AG08395 (cell line): ENCODE measurements at regions not wholly inside any gene's neighbourhood (a gene's known extent, or its start where the extent isn't known, plus 50 kb on each side); places are given as distances from the start of the nearest gene placed in this dataset.
A peak's percentile ranks its signal among the peaks of the same experiment; 100 is the strongest.
"Not testable (repeated sequence)": the region's sequence is repeated elsewhere in the genome, so short reads cannot be mapped to it uniquely, and the experiment has no call there.

ENCODE experiments used
- DNase-seq: peaks from one replicate; pipeline ENCODE4 v3.0.0; 2012; ENCODE audit warnings: mixed read lengths, low spot score

DNA sequence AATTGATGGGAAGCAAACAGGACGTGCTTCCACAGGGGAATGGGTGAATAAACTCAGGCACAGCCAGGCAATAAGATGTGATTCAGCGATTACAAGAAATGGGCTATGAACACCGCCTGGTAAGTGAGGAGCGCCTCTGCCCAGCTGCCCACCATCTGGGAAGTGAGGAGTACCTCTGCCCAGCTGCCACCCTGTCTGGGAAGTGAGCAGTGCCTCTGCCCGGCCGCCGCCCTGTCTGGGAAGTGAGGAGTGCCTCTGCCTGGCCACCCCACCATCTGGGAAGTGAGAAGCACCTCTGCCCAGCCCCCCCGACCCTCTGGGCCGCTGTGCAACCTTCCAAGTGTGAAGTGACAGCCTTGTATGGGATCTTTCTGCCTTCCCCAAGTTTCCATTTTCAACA is 73.2 kb upstream of the PRR5 start:
- DNase-seq, result no peak

GRCh38 chr22:44628273-44628672 is 73.7 kb upstream of the PRR5 start:
- DNase-seq, result no peak

DNA sequence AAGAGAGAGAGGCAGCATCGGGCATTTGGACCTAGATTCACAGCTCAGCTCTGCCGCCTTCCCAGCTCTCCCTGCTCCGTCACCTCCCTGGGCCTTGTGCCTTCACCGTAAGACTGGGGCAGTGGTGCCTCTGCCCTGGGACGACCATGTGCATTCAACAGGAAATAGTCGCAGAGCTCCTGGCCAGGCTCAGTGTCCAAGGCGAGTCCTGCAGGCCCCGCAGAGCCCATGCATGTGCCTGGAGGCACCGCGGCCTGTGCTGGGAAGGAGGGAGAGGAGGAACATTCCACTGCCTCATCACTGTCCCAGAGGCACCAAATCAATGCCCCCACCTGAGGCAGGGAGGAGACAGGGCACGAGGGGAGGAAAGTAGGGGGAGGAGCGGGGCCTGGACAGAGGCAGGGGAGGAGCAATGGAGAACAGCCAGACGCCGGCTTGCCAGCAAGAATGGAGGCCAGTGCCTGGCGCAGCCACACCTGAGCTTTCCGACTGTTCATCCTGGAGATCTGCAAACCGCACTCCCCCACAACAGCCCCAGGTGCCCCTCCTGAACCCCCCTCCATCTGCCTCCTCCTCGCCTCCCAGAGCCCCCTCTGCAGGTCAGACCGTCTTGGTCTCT is 74.4 kb upstream of the PRR5 start:
- DNase-seq, result no peak

DNA sequence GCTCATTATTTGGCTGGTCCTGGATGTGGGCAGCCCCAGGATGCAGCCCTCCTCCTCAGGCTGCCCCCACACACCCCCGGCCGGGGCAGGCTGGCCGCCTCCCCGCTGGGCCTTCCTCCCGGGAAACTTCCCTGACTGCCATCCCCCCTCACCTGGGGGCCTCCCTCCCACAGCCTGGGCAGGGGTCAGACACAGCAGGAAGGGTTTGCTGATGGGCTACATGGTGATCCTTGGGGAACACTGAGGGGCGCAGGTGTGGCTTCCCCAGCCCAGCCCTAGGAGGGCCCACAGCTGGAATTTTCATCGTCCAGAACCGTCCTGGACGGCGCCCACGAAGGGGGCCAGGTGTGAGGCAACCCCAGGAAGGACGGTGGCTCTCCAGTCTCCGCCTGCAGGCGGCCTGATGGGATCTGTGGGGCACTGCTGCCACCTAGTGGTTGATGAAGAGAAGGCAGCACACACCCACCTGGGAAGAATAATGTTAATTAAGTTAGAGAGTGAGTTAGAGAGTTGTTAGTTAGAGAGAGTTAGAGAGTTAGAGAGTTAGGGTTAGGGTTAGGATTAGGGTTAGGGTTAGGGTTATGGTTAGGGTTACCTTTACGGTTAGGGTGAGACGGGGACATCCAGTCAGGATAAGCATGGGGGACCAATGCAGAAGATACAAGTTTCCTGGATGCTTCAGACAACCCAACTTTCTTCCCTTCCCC is 75.9 kb upstream of the PRR5 start:
- peak; percentile 79 for DNase-seq

DNA sequence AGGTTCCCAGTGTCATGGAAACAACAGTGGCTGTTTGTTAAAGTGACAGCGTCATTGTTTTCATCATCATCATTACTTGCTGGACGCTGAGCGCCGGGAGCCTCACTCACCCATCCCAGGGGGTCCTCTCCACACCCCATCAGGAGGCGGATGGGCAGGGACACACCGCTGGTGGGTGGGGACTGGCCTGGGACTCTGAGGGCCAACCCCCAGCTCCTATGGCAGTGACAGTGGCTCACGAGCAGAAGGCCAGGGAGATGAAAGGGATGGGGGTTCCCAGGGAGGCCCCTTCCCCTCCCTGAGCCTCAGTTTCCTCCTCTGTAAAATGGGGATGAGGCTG is 76.6 kb upstream of the PRR5 start:
- DNase-seq, result no peak

DNA sequence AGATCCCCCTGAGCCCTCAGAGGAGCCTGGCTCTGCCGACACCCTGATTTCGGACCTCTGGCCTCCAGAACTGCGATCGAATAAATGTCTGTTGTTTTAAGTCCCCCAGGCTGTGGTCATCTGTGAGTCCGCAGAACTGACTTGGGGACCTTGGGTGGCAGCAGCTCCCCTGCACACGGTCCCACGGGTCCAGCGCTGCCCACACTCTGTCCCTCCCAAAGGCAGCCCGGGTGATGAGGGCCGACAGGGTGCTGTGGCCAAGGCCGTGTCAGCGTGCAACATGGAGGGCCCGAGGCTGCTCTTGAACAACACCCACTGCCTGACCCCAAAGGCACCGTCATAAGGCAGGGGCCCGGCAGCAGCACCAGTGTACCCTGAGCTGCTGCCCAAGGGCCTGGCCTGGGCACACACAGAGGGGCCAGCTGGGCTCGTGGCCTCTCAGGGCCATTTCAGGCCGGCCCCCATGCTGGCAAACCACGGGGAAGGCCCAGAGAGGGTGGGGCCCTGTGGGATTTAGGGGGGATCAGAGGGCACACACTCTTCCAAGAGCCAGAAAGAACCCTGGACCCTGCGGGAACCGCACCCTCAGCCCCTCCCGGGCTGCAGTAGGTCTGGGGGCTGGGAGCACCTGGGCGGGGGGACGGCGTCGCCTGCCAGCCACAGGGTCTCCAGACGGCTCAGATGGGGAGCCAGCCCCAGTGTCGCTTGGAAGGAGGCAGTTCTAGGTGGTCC is 77.1 kb upstream of the PRR5 start:
- DNase-seq, result no peak

DNA sequence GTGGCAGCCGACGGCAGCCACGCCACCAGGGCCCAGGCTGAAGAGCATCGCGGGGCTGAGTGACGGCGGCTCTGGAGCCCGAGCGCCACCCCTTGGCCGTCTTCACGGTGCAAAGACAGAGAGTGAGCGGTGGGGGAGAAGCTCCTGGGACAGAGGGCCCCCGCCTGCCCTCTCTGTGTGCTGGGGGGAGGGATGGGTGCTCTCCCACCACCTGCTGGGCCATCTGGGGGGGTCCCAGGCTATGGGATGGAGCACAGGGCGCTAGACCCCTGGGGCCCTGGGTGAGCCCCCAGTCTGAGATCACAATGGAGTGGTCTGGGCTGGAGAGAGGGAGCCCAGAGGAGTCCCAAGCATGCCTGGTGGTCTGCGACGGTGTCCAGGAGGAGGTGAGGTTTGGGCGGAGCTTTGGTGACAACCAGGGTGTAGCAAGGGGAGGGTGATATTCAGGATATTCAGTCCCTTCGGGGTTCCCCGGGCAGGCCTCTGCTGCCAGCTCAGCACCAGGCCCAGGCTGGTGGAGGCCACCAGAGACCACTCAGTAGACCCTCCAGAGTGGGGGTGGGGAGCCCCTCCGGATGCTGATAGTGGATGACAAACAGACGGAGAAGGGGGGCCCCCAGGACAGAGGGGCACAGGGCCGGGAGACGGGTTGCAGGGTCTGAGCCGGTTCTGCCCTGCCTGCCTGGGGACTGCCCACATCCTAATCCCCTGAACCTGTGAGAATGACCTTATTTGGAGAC is 78.1 kb upstream of the PRR5 start:
- no peak for DNase-seq

DNA sequence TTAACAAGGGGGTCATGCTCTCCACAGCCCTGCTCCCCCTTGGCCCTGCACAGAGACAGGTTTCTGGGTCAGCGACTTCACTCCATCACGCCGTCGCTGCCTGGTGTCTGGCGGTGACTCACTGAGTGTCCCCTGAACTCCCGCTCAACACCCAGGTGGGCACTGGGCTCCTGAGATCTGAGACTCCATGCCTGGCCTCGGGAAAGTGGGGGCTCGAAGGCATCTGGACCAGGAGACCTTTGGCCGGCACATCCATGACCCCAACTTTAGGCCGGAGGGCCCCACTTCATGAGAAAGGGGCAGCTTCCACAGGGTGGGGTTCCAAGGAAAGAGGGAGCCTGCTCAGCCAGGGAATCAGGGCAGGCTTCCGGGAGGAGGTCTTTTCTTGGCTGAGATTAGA is 79.3 kb upstream of the PRR5 start:
- DNase-seq, result no peak

DNA sequence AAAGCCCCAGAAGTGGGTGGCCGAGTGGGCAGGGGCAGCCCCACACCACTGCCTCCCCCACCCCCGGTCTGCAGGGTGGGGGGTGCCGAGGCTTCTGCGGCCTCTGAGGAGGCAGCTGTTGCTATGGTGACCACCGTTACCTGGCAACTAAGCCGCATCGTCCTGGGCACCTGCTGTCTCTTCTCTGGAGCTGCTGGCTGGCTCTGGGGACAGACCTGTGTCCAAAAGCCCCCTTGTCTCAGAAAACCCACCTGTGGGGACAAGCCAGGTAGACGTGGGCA is 79.9 kb upstream of the PRR5 start:
- no peak for DNase-seq

DNA sequence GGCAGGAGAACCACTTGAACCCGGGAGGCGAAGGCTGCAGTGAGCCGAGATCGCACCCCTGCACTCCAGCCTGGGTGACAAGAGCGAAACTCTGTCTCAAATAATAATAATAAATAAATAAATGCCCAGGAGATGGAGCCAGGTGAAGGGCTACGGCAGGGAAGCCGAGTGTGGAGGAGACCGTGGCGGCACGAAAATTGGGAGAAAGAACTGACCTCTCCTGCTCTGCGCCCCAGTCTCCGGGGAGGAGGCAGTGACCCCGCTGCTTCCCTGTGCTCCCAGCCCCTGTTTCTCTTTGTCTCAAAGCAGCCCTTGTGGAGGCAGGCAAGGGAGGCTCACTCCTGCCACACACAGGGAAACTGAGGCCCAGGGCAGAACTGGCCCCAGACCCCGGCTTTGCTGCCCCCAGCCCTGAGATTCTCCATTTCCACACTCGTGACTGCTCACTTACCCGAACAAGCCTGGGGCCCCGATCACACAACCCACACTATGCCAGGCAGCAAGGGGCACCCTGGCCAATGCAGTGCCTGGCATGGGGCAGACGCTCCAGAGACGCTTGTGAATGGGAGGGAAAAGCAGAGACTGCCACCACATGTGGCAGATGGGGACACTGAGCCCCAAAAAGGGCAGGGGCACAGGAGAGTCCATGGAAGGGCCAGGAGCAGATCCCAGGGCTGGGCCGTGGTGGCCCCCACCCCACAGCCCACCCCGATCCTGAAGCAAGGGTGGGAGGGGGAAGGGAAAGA is 80.4 kb upstream of the PRR5 start:
- DNase-seq, result no peak

- no peak for DNase-seq
These were observed 81.2 kb upstream of the PRR5 start for GRCh38 chr22:44620841-44621257.

GRCh38 chr22:44620129-44620840 is 81.7 kb upstream of the PRR5 start:
- DNase-seq, result peak; percentile 66

DNA sequence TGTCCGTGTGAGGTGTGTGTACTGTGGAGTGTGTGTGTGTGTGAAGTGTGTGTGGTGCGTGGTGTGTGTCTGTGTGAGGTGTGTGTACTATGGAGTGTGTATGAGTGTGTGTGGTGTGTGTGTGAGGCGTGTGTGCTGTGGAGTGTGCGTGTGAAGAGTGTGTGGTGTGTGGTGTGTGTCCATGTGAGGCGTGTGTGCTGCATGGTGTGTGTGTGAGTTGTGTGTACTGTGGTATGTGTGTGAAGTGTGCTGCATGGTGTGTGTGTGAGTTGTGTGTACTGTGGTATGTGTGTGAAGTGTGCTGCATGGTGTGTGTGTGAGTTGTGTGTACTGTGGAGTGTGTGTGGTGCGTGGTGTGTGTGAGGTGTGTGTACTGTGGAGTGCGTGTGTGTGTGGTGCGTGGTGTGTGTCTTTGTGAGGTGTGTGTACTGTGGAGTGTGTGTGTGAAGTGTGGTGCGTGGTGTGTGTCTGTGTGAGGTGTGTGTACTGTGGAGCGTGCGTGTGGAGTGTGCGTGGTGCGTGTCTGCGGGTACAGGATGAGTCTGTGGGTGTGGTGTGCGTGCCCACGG is 82.4 kb upstream of the PRR5 start:
- not testable (repeated sequence) for DNase-seq

DNA sequence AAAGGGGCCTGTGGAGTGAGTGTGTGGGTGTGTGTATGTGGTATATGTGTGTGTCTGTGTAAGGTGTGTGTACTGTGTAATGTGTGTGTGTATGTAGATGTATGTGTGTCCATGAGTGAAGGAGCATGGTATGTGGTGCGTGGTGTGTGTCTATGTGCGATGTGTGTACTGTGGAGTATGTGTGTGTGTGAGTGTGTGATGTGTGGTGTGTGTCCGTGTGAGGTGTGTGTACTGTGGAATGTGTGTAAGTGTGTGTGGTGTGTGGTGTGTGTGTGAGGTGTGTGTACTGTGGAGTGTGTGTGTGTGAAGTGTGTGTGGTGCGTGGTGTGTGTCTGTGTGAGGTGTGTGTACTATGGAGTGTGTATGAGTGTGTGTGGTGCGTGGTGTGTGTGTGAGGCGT is 83.1 kb upstream of the PRR5 start:
- not testable (repeated sequence) for DNase-seq

DNA sequence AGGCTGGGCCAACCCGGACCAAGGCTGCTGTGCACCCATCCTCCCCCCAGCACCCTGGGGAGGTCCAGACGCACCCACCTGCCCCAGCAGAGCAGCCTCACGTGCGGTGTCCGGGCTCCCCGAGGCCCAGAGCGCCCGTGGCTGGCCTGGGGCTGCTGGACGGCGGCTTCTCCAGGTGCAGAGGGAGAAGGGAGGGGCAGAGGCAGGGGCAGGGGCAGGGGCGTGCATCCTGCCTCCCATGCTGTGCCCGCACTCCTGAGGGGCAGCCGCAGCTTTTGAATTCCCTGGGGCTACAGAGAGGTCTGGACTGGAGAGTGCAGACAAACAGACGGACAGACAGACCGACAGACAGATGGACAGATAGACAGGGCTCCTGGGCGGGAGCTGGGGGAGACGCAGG is 83.6 kb upstream of the PRR5 start:
- no peak for DNase-seq

- no peak for DNase-seq
These were observed 84.2 kb upstream of the PRR5 start for GRCh38 chr22:44617828-44618227.

- no peak for DNase-seq
These were observed 84.9 kb upstream of the PRR5 start for GRCh38 chr22:44616882-44617655.

DNA sequence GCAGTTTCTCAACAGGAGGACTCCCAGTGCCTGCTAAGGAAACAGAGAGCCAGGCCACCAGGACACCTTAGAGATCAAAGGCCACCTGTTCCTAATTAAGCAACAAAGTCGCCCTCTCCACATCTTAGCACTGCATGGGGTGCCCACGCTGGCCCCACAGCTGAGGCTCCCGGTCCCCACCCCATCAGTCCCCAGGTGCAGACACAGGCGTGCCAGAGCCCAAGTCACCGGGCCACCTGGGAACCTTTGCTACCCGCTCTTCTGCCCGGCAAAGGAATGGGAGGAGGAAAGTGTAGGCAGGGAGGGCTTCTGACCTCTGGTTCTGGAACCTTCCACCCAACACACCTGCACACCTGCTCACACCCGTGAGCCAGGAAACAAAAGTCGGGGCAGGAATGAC is 85.5 kb upstream of the PRR5 start:
- DNase-seq, result no peak

- no peak for DNase-seq
These were observed 86.3 kb upstream of the PRR5 start for GRCh38 chr22:44615602-44616180.

- no peak for DNase-seq
These were observed 86.9 kb upstream of the PRR5 start for GRCh38 chr22:44615146-44615545.
